ENCODE measurements at regions not wholly inside any gene's neighbourhood (a gene's known extent, or its start where the extent isn't known, plus 50 kb on each side); places are given as distances from the start of the nearest gene placed in this dataset.

GRCh38 chr2:37587817-37588216 lies 83.6 kb downstream of the CDC42EP3 start:
- TF ChIP-seq, protein P1, sequence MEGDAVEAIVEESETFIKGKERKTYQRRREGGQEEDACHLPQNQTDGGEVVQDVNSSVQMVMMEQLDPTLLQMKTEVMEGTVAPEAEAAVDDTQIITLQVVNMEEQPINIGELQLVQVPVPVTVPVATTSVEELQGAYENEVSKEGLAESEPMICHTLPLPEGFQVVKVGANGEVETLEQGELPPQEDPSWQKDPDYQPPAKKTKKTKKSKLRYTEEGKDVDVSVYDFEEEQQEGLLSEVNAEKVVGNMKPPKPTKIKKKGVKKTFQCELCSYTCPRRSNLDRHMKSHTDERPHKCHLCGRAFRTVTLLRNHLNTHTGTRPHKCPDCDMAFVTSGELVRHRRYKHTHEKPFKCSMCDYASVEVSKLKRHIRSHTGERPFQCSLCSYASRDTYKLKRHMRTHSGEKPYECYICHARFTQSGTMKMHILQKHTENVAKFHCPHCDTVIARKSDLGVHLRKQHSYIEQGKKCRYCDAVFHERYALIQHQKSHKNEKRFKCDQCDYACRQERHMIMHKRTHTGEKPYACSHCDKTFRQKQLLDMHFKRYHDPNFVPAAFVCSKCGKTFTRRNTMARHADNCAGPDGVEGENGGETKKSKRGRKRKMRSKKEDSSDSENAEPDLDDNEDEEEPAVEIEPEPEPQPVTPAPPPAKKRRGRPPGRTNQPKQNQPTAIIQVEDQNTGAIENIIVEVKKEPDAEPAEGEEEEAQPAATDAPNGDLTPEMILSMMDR (conservative IDR thresholded peaks at IDR 0.05; ENCODE audit: low read length): no peak
- TF ChIP-seq EZH2phosphoT487 (IDR thresholded peaks at IDR 0.05; ENCODE audit: borderline replicate concordance, low read depth, low read length): no peak
